GM20000 (cell line): ENCODE measurements at regions not wholly inside any gene's neighbourhood (a gene's known extent, or its start where the extent isn't known, plus 50 kb on each side); places are given as distances from the start of the nearest gene placed in this dataset.

Experiments used
- DNase-seq: peaks from one replicate; pipeline ENCODE4 v3.0.0; 2012; ENCODE audit warnings: low spot score
- CTCF ChIP-seq: IDR thresholded peaks from 2 replicates; pipeline ENCODE4 v1.5.1; 2012; ENCODE audit warnings: mild to moderate bottlenecking, control low read depth; ENCODE audit errors: extremely low read depth, missing control alignments

- no peak for DNase-seq
- TF ChIP-seq CTCF, result no peak
Observed at GRCh38 chr17:70473049-70473448, 303.7 kb downstream of the KCNJ2 start.

- TF ChIP-seq CTCF, result no peak
- no peak for DNase-seq
Observed at GRCh38 chr17:70476368-70476767, 307.0 kb downstream of the KCNJ2 start.

- no peak for TF ChIP-seq CTCF
- no peak for DNase-seq
Observed at GRCh38 chr17:70478902-70479301, 309.6 kb downstream of the KCNJ2 start.

GRCh38 chr17:70479779-70480178, 310.4 kb downstream of the KCNJ2 start:
- no peak for TF ChIP-seq CTCF
- no peak for DNase-seq

- no peak for TF ChIP-seq CTCF
- no peak for DNase-seq
Observed at GRCh38 chr17:70483624-70484023, 314.3 kb downstream of the KCNJ2 start.

GRCh38 chr17:70484050-70484449, 314.7 kb downstream of the KCNJ2 start:
- DNase-seq, result no peak
- TF ChIP-seq CTCF, result no peak

GRCh38 chr17:70484496-70484895, 315.2 kb downstream of the KCNJ2 start:
- no peak for DNase-seq
- no peak for TF ChIP-seq CTCF
